A549 (cell line): ENCODE measurements at regions not wholly inside any gene's neighbourhood (a gene's known extent, or its start where the extent isn't known, plus 50 kb on each side); places are given as distances from the start of the nearest gene placed in this dataset.

Experiments used
- BHLHE40 ChIP-seq: IDR thresholded peaks from 2 replicates; pipeline ENCODE4 v1.6.1; 2012; ENCODE audit warnings: low read depth, low read length, inconsistent platforms
- CEBPB ChIP-seq, 2 experiments: fragments of >200 bp in 1 of 2; sonication (Bioruptor Twin) in 1 of 2; formaldehyde crosslinking in 1 of 2; IDR thresholded peaks; 2 replicates each; pipeline ENCODE4 v1.6.1; 2012 to 2016
- CTCF ChIP-seq: fragments of >200 bp; sonication (Bioruptor Twin); formaldehyde crosslinking; IDR thresholded peaks from 3 replicates; pipeline ENCODE4 v1.5.1; 2016
- EP300 ChIP-seq, 2 experiments: fragments of >200 bp; sonication (Bioruptor Twin); formaldehyde crosslinking; IDR thresholded peaks; 2 replicates in 1 of 2; 3 replicates in 1 of 2; pipeline ENCODE4 v1.6.1; 2016 to 2017
- FOSL2 ChIP-seq, 2 experiments: fragments of 450-650 bp in 1 of 2; fragments of >200 bp in 1 of 2; sonication (Bioruptor Twin) in 1 of 2; formaldehyde crosslinking; IDR thresholded peaks; 2 replicates each; pipeline versions ENCODE4 v1.5.0 to v1.6.1; 2016 to 2020; ENCODE audit warnings: mild to moderate bottlenecking in 1 of 2, moderate library complexity in 1 of 2
- HDAC2 ChIP-seq: fragments of 200-600 bp; sonication (generic); IDR thresholded peaks from 2 replicates; pipeline ENCODE4 v1.6.1; 2016
- MAFK ChIP-seq: fragments of 450-650 bp; IDR thresholded peaks from 2 replicates; pipeline ENCODE4 v1.6.1; 2014; ENCODE audit not compliant: partially characterized antibody
- PBX3 ChIP-seq: IDR thresholded peaks from 2 replicates; pipeline ENCODE4 v1.6.1; 2012
- REST ChIP-seq: fragments of 200-600 bp; sonication (generic); IDR thresholded peaks from 2 replicates; pipeline ENCODE4 v1.6.1; 2016; ENCODE audit warnings: antibody characterized with exemption, mild to moderate bottlenecking, moderate library complexity
- RFX5 ChIP-seq: fragments of 450-650 bp; IDR thresholded peaks from 2 replicates; pipeline ENCODE4 v1.7.1; 2014; ENCODE audit warnings: antibody characterized with exemption, mild to moderate bottlenecking, moderate library complexity
- SMC3 ChIP-seq: fragments of >200 bp; sonication (Bioruptor Twin); formaldehyde crosslinking; IDR thresholded peaks from 3 replicates; pipeline ENCODE4 v1.6.1; 2018; ENCODE audit warnings: inconsistent platforms
- ZC3H11A ChIP-seq: fragments of 450-650 bp; IDR thresholded peaks from 2 replicates; pipeline ENCODE4 v1.6.1; 2014; ENCODE audit warnings: antibody characterized with exemption, mild to moderate bottlenecking
- ZFP36 ChIP-seq: fragments of 450-650 bp; IDR thresholded peaks from 2 replicates; pipeline ENCODE4 v1.6.1; 2014; ENCODE audit warnings: borderline replicate concordance; ENCODE audit not compliant: partially characterized antibody

- no peak for TF ChIP-seq REST
- TF ChIP-seq HDAC2, result no peak
- no peak for TF ChIP-seq CTCF
- no peak for TF ChIP-seq RFX5
- no peak for TF ChIP-seq CEBPB (IDR thresholded peaks at IDR 0.05)
- TF ChIP-seq ZFP36, result no peak
- no peak for TF ChIP-seq SMC3
- TF ChIP-seq FOSL2 (IDR thresholded peaks at IDR 0.05), result no peak
- no peak for TF ChIP-seq FOSL2 (CRISPR knock-in tag; IDR thresholded peaks at IDR 0.05)
- no peak for TF ChIP-seq ZC3H11A
- TF ChIP-seq BHLHE40, result no peak
- TF ChIP-seq MAFK, result no peak
- no peak for TF ChIP-seq PBX3
- no peak for TF ChIP-seq EP300 (IDR thresholded peaks at IDR 0.05)
Measured at GRCh38 chr7:153065051-153065450, 305.5 kb downstream of the ACTR3B start.
